Adrenal gland (tissue), 9 donors: ENCODE measurements at regions not wholly inside any gene's neighbourhood (a gene's known extent, or its start where the extent isn't known, plus 50 kb on each side); places are given as distances from the start of the nearest gene placed in this dataset.

Source experiments
- DNase-seq, 7 donors: peaks; one replicate each; pipeline ENCODE4 v3.0.0-alpha.2; 2019 to 2020
- H3K27ac ChIP-seq, 5 donors: fragments of 200-600 bp; sonication (generic) in 4 of 5; 1 replicate in 3 of 5; 2 replicates in 2 of 5; pipeline versions ENCODE4 v1.5.1 to v1.8.0; 2016 to 2020; ENCODE audit warnings: mild to moderate bottlenecking in 1 of 5
- H3K27me3 ChIP-seq: fragments of 200-600 bp; 2 replicates; pipeline ENCODE4 v1.8.0; 2021
- H3K36me3 ChIP-seq, 2 donors: fragments of 200-600 bp; replicated peaks in 1 of 2; 1 replicate in 1 of 2; 2 replicates in 1 of 2; pipeline versions ENCODE4 v1.5.1 to v1.8.0; 2018 to 2022
- H3K4me1 ChIP-seq, 2 donors: fragments of 200-600 bp; replicated peaks in 1 of 2; 1 replicate in 1 of 2; 2 replicates in 1 of 2; pipeline versions ENCODE4 v1.5.1 to v1.8.0; 2018 to 2021
- H3K4me3 ChIP-seq, 4 donors: fragments of 200-600 bp; sonication (generic) in 3 of 4; one replicate each; pipeline ENCODE4 v1.5.1; 2016 to 2018
- H3K9me3 ChIP-seq, 3 donors: fragments of 200-600 bp; sonication (generic) in 1 of 3; replicated peaks in 1 of 3; 1 replicate in 2 of 3; 2 replicates in 1 of 3; pipeline versions ENCODE4 v1.5.1 to v1.8.0; 2016 to 2021
- POLR2A ChIP-seq, 2 donors: fragments of 450-650 bp; IDR thresholded peaks; one replicate each; pipeline ENCODE4 v1.6.1; 2017; ENCODE audit warnings: antibody characterized with exemption in 2 of 2, mild to moderate bottlenecking in 2 of 2, moderate library complexity in 1 of 2
- WGBS, 4 donors: extraction: QIAGEN DNeasy Blood & Tissue Kit in 2 of 4; methylation state at CpG; one replicate each; pipeline versions ENCODE4 v1.1.5 to v1.1.7; 2013 to 2017; 5-methylcytosine and 5-hydroxymethylcytosine counted together
- intact Hi-C, 2 donors: fragments of 100-400 bp; cut with DNase I; formaldehyde crosslinking; loops; one replicate each; pipeline versions ENCODE4 v1.14.1 to v1.15.0; 2022 to 2023
- TF ChIP-seq, protein P1 (sequence below), 6 experiments: fragments of 450-650 bp in 4 of 6; fragments of 200-600 bp in 2 of 6; sonication (generic) in 1 of 6; IDR thresholded peaks; 1 replicate in 5 of 6; 2 replicates in 1 of 6; pipeline versions ENCODE4 v1.5.1 to v1.8.0; 2016 to 2021; ENCODE audit warnings: antibody characterized with exemption in 6 of 6, mild to moderate bottlenecking in 2 of 6, moderate library complexity in 1 of 6
- donor health status: healthy with polysubstance abuse.
- donor health status: Bipolar disorder and iron deficiency.
- donor health status: DM: yes; HTN: yes; CAD: no.
- donor health status: DM: no; HTN: no; CAD: no.
- donor health status: DM: no; HTN: no; CAD: no.

DNA sequence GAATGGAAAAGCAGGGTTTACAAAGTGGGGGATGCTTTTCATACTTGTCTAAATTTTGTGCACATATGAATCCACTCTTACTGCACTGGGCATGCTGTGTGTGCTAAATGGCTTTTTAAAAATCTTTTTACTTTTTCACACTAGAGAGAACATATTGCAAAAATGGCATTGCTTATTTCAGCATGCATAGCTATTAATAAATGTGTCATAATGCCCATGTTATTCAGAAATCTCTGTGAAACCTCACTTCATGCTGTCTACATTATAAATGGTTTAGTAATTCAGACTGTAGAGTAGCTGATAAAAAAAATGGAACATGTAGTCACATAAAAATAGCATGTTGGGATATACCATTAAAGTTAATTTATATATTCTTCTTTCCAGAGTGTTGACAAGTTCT lies 593.8 kb downstream of the RPL10L start:
- Histone ChIP-seq H3K27ac (no peak overlapping the region), H3K4me3 (no peak overlapping the region), H3K36me3 (no peaks in the 10 kb centered on the region), H3K4me1 (no peaks in the 10 kb centered on the region), H3K9me3 (no peaks in the 10 kb centered on the region), H3K27me3 (no peaks in the 10 kb centered on the region)
- no peak for DNase-seq
- intact Hi-C loops: no loop called here
- TF ChIP-seq, protein P1, sequence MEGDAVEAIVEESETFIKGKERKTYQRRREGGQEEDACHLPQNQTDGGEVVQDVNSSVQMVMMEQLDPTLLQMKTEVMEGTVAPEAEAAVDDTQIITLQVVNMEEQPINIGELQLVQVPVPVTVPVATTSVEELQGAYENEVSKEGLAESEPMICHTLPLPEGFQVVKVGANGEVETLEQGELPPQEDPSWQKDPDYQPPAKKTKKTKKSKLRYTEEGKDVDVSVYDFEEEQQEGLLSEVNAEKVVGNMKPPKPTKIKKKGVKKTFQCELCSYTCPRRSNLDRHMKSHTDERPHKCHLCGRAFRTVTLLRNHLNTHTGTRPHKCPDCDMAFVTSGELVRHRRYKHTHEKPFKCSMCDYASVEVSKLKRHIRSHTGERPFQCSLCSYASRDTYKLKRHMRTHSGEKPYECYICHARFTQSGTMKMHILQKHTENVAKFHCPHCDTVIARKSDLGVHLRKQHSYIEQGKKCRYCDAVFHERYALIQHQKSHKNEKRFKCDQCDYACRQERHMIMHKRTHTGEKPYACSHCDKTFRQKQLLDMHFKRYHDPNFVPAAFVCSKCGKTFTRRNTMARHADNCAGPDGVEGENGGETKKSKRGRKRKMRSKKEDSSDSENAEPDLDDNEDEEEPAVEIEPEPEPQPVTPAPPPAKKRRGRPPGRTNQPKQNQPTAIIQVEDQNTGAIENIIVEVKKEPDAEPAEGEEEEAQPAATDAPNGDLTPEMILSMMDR (IDR thresholded peaks at IDR 0.05): no peak
- TF ChIP-seq POLR2A (IDR thresholded peaks at IDR 0.05): no peak

DNA sequence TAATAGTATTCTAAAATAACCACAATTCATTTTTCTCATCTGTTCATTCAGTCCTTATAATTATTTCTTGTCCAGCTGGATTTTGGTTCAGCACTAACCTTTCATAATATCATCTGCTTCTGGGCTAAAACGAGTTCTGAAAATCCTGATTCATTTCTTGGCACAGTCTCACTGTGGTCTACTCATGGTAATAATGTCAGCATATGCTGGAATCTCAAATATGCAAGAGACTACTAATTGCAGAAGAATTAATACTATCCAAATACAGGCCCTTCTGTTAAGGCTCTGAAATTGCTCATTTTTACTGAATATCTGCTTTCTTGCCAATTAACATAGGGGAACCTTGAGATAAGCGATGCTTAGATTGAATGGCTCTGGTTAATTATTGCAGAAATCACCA lies 597.1 kb downstream of the RPL10L start:
- intact Hi-C loops: no loop called here
- Histone ChIP-seq H3K4me3 (no peak overlapping the region), H3K27me3 (no peaks in the 10 kb centered on the region), H3K36me3 (no peaks in the 10 kb centered on the region), H3K4me1 (no peaks in the 10 kb centered on the region), H3K27ac (no peak overlapping the region), H3K9me3 (peaks cover 0 to 2% (median 0%) of the 10 kb centered on the region in 3 donors)
- WGBS, 4 donors: 41 to 52% (median 47%) methylated on average over 2 of the region's 2 CpGs
- TF ChIP-seq POLR2A (IDR thresholded peaks at IDR 0.05): no peak
- TF ChIP-seq, protein P1 (IDR thresholded peaks at IDR 0.05): no peak
- DNase-seq: no peak

DNA sequence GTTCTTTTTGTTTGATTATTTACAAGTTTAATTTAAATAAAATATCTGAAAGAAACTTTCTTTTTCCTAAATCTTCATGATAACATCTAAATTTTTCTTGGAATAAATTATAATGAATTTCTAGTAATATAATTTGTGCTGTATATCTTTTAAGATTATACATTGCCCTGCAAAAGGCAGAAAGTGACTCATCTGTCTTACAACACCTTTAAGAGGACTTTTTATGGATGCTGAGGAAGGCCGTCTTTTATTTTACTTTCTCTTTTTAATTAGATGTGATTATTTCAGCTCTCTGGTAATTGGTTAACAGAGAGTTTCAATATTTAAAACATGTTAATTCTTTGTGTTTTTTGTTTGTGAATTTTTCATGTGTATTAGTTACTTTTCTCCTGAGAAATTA lies 598.4 kb downstream of the RPL10L start:
- no peak overlapping the region for H3K4me3 ChIP-seq
- TF ChIP-seq, protein P1 (IDR thresholded peaks at IDR 0.05): no peak
- WGBS, 4 donors: 66 to 82% (median 70%) methylated on average over 1 of the region's 1 CpG
- H3K27me3 ChIP-seq: no peaks in the 10 kb centered on the region
- intact Hi-C loops: no loop called here
- H3K27ac ChIP-seq: no peak overlapping the region
- no peak for DNase-seq
- H3K36me3 ChIP-seq: no peaks in the 10 kb centered on the region
- no peaks in the 10 kb centered on the region for H3K4me1 ChIP-seq
- H3K9me3 ChIP-seq: peaks cover 0 to 4% (median 0%) of the 10 kb centered on the region in 3 donors

DNA sequence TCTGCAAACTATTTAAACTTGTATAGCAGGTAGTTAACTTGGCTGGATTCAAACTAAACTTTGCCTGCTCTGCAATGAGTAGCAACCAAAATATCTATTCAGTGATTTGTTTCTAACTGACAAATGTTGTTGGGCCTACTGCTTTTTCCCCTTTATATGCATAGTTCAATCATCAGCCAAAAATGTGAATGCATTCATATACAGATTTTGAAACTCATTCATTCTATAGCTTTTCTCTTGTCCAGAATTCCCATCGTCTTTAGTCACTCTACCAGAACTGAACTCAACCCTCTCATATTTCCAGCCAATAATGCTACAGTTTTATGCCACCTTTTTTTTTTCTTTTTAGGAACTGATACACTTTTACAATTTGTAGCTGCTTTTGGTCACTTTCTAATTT lies 599.8 kb downstream of the RPL10L start:
- H3K36me3 ChIP-seq: no peaks in the 10 kb centered on the region
- no peaks in the 10 kb centered on the region for H3K4me1 ChIP-seq
- no peak overlapping the region for H3K4me3 ChIP-seq
- H3K27me3 ChIP-seq: no peaks in the 10 kb centered on the region
- H3K9me3 ChIP-seq: peaks cover 0 to 4% (median 0%) of the 10 kb centered on the region in 3 donors
- 59 to 91% (median 77%) methylated on average over 1 of the region's 1 CpG for WGBS, 4 donors
- DNase-seq: no peak
- intact Hi-C loops: no loop called here
- no peak overlapping the region for H3K27ac ChIP-seq
- no peak for TF ChIP-seq POLR2A (IDR thresholded peaks at IDR 0.05)
- TF ChIP-seq, protein P1 (IDR thresholded peaks at IDR 0.05): no peak
